ENCODE measurements at regions not wholly inside any gene's neighbourhood (a gene's known extent, or its start where the extent isn't known, plus 50 kb on each side); places are given as distances from the start of the nearest gene placed in this dataset.

DNA sequence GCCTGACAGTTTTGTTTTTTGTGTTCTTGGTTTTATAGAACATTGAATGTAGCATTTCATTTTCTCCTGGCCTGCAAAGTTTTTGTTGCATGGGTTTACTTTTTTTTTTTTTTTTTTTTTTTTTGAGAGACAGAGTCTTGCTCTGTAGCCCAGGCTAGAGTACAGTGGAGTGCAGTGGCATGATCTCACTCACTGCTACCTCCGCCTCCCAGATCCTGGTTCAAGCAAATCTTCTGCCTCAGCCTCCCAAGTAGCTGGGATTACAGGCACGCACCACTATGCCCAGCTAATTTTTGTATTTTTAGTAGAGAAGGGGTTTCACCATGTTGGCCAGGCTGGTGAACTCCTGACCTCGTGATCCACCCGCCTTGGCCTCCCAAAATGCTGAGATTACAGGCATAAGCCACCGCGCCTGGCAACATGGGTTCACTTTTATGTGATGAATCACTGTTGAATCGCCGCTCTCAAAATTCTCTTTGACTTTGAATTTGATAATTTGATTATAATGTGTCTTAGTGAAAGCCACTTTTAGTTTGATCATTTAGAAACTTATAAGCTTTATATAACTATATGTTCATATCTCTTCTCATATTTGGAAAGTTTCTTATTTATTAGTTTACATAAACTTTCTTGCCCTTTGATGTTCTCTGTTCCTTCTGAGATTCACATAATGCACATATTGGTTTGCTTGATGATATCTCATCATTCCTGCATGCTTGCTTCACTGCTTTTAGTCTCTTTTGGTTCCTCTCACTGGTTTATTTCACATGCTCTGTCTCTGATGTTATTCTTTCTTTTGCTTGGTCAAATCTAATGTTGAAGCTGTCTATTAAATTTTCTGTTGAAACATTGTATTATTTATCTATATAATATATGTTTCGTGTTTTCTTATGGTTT is 589.0 kb upstream of the CNTN5 start:
- no peaks in the 10 kb centered on the region for H4K20me1 ChIP-seq
- no peak for TF ChIP-seq Cebpa-rat (IDR thresholded peaks at IDR 0.05)
- H3K9me3 ChIP-seq, result peaks cover 6% of the 10 kb centered on the region
- no peaks in the 10 kb centered on the region for H3K36me3 ChIP-seq
- H3K27ac ChIP-seq, result no peak overlapping the region
- no peak overlapping the region for H3K9ac ChIP-seq
- H3K27me3 ChIP-seq, result no peaks in the 10 kb centered on the region
- no peak overlapping the region for H3K4me3 ChIP-seq
- H3K4me2 ChIP-seq, result no peak overlapping the region
- no peaks in the 10 kb centered on the region for H3K4me1 ChIP-seq

DNA sequence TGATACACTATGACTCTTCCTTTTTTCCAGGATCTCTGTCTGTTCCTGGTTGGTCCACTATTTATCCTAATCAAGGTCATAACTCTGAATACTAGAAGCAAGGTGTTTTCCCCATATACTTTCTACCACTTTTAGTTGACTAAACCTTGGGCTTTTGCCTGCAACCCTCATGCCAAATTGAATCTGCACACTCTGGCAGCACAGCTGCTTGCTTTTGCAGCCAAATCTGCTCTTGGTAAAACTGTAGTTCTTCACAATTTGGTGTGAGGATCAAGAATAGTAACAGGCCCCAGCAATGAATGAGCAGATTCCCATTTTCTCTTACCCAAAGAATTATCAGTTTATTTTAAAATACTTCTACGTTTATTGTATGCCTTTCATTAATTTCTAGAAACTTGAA is 586.5 kb upstream of the CNTN5 start:
- H3K4me2 ChIP-seq, result no peak overlapping the region
- H3K27ac ChIP-seq, result no peak overlapping the region
- H3K4me3 ChIP-seq, result no peak overlapping the region
- H3K27me3 ChIP-seq, result no peaks in the 10 kb centered on the region
- no peaks in the 10 kb centered on the region for H3K4me1 ChIP-seq
- no peak overlapping the region for H3K9ac ChIP-seq
- H4K20me1 ChIP-seq, result no peaks in the 10 kb centered on the region
- H3K36me3 ChIP-seq, result no peaks in the 10 kb centered on the region
- no peaks in the 10 kb centered on the region; the same call in 1 of the 2 replicates for H3K9me3 ChIP-seq
- no peak for TF ChIP-seq Cebpa-rat (IDR thresholded peaks at IDR 0.05)

DNA sequence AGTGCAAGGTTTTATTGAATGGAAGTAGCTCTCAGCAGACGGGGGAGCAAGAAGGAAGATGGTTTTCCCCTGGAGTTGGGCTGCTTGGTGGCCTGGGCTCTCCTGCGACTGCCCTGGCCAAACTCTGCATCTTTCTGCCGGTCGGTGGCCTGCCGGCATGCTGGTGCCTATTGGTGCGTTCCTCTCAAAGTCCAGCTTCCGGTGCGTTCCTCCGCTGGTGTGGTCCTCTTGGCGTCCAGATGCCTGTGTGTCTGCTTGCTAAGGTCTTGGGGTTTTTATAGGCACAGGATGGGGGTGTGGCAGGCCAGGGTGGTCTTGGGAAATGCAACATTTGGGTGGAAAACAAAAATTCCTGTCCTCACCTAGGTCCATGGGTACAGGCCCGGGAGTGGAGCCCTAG is 567.4 kb upstream of the CNTN5 start:
- H3K4me1 ChIP-seq, result no peaks in the 10 kb centered on the region
- no peak for TF ChIP-seq Cebpa-rat (IDR thresholded peaks at IDR 0.05)
- H3K4me2 ChIP-seq, result no peak overlapping the region
- no peaks in the 10 kb centered on the region for H4K20me1 ChIP-seq
- H3K27ac ChIP-seq, result no peak overlapping the region
- no peak overlapping the region for H3K4me3 ChIP-seq
- no peaks in the 10 kb centered on the region for H3K36me3 ChIP-seq
- H3K27me3 ChIP-seq, result no peaks in the 10 kb centered on the region
- no peaks in the 10 kb centered on the region for H3K9me3 ChIP-seq
- no peak overlapping the region for H3K9ac ChIP-seq

DNA sequence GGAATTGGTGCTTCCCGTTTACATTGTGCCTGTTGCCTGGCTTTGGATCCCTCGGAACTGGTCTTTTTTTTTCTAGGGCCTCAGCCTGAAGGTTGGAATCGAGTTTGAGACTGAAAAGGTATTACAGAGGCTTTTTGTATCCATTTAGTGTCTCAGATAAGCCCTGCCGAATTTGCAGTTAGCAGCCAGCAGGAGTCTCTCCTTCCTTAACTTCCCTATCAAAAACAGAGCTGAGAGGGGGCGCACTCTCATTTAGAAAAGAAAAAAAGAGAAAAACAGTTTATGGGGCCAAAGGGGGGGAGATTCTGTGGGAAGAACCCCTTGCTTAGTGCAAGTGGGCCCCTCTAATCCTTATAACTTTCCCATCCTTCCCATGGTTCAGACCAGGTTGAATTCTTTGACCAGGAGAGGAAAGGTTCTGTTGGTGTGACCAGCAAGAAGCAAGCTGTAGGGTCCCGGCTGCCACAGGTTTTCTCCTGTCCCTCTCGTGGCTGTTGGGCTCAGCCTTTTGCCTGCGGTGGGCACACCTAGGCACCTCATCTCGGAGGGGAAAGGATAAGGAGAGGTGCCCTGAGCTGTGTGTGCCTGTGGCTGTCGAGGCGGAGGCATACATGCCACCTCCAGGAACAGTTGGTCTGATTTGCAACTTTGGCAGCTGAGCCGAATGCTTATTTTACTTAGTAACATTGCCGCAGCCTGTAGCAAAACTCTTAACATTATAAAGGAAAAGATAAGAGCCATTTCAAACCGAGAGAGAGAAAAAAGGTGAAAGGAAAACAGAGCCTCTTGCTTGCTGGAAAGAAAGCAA is 565.0 kb upstream of the CNTN5 start:
- no peaks in the 10 kb centered on the region for H3K9me3 ChIP-seq
- no peak overlapping the region for H3K4me2 ChIP-seq
- TF ChIP-seq Cebpa-rat (IDR thresholded peaks at IDR 0.05), result no peak
- H3K27ac ChIP-seq, result no peak overlapping the region
- no peaks in the 10 kb centered on the region for H4K20me1 ChIP-seq
- H3K36me3 ChIP-seq, result no peaks in the 10 kb centered on the region
- no peaks in the 10 kb centered on the region for H3K4me1 ChIP-seq
- no peak overlapping the region for H3K9ac ChIP-seq
- H3K4me3 ChIP-seq, result no peak overlapping the region
- no peaks in the 10 kb centered on the region for H3K27me3 ChIP-seq

DNA sequence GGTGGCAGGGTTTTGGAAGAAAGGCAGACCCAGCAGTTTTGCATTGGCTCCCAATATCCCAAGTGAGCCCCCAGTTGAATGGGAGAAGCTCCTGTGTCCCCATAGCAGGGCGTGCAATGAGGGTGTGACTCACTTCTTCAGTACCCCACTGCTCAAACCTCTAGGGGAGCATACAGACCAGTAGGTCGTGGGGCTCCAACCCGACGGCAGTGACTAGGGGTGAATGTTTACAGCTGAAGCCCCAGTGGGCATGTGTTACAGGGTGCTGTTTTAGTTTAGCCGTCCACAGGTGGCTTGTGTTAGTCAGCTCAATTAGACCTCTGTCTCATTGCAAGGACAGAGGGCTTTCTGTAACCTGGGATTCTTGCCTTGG is 564.5 kb upstream of the CNTN5 start:
- Histone ChIP-seq H3K27ac (no peak overlapping the region), H3K36me3 (no peaks in the 10 kb centered on the region), H3K4me1 (no peaks in the 10 kb centered on the region), H3K9ac (no peak overlapping the region), H3K27me3 (no peaks in the 10 kb centered on the region), H3K4me3 (no peak overlapping the region), H3K9me3 (no peaks in the 10 kb centered on the region), H3K4me2 (no peak overlapping the region), H4K20me1 (no peaks in the 10 kb centered on the region)
- no peak for TF ChIP-seq Cebpa-rat (IDR thresholded peaks at IDR 0.05)

DNA sequence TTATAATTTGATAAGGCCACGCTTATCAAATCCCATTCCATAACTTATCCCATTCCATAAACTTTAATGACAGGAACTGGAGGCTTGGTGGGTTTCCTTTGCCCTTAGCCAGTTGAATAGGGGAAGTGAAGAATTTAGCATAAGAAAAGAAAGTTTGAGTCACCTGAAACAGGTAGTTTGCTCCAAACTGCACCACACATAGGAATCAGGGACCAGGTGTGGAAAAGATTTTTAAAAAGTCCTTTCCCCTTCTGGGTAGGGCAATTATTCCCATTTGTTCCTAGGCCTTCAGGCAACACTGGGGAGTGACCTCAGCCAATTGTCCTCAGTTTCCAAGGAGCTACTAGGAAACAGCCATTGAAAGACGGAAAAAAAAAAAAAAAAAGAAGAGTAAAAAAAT is 525.7 kb upstream of the CNTN5 start:
- Histone ChIP-seq H3K27ac (no peak overlapping the region), H3K4me3 (no peak overlapping the region), H3K4me2 (no peak overlapping the region), H3K9ac (no peak overlapping the region), H3K4me1 (no peaks in the 10 kb centered on the region), H4K20me1 (no peaks in the 10 kb centered on the region), H3K36me3 (no peaks in the 10 kb centered on the region), H3K9me3 (no peaks in the 10 kb centered on the region), H3K27me3 (no peaks in the 10 kb centered on the region)
- TF ChIP-seq Cebpa-rat (IDR thresholded peaks at IDR 0.05), result no peak

DNA sequence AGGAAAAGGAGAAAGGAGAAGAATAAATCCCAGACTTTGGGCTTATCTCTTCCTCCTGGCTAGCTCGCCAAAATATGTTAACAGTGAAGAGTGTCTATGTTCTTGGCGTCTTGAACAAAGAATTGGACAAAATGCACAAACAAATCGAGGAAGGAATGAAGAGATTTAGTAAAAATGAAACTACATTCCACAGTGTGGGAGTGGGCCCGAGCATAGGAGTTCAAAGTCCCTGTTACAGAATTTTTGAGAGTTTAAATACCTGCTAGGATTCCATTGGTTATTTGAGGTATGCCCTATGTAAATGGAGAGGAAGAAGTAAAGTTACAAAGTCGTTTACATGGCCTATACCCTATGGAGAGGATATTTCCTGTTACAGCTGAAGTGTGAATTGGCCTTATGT is 525.1 kb upstream of the CNTN5 start:
- Histone ChIP-seq H3K4me2 (no peak overlapping the region), H3K9me3 (no peaks in the 10 kb centered on the region), H4K20me1 (no peaks in the 10 kb centered on the region), H3K27ac (no peak overlapping the region), H3K4me1 (no peaks in the 10 kb centered on the region), H3K36me3 (no peaks in the 10 kb centered on the region), H3K27me3 (no peaks in the 10 kb centered on the region), H3K4me3 (no peak overlapping the region), H3K9ac (no peak overlapping the region)
- no peak for TF ChIP-seq Cebpa-rat (IDR thresholded peaks at IDR 0.05)

DNA sequence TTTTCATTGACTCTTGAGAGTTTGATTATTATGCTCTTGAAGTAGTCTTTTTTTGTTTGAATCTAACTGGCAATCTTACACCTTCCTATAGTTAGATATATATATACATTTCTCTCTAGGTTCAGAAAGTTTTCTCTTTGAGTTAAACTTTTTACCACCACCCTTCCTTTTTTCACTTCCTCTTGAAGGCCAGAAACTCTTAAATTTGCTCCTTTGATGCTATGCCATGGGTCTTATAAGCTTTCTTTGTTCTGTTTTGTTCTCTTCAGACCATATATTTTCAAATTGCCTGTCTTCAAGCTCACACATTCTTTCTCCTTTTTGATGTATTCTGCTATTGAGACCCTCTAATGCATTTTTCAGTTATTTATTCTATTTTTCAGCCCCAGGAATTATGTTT is 513.5 kb upstream of the CNTN5 start:
- no peak overlapping the region for H3K9ac ChIP-seq
- TF ChIP-seq Cebpa-rat (IDR thresholded peaks at IDR 0.05), result no peak
- no peaks in the 10 kb centered on the region for H3K36me3 ChIP-seq
- H4K20me1 ChIP-seq, result no peaks in the 10 kb centered on the region
- no peaks in the 10 kb centered on the region for H3K27me3 ChIP-seq
- no peak overlapping the region for H3K4me3 ChIP-seq
- H3K27ac ChIP-seq, result no peak overlapping the region
- no peaks in the 10 kb centered on the region for H3K9me3 ChIP-seq
- H3K4me2 ChIP-seq, result no peak overlapping the region
- H3K4me1 ChIP-seq, result no peaks in the 10 kb centered on the region

DNA sequence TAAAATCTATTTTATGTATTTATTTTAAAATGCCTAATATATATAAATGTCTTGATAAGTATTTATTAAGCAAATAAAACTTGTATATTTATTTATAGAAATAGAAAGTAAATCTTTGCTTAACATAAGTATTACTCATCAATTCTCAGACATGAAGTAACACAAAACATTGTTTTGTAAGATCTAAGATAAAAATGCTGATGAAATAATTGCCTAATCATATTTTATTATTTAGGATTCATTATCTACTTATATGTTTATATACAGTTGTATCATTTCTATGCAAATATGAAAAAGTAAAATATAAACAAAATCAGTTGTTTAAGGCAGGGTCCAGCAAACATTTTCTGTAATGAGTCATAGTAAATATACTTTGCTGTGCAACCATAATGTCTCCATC is 507.8 kb upstream of the CNTN5 start:
- H3K27me3 ChIP-seq, result no peaks in the 10 kb centered on the region
- no peak overlapping the region for H3K27ac ChIP-seq
- TF ChIP-seq Cebpa-rat (IDR thresholded peaks at IDR 0.05), result no peak
- no peak overlapping the region for H3K4me3 ChIP-seq
- no peaks in the 10 kb centered on the region for H3K4me1 ChIP-seq
- H3K36me3 ChIP-seq, result no peaks in the 10 kb centered on the region
- no peak overlapping the region for H3K9ac ChIP-seq
- no peaks in the 10 kb centered on the region for H3K9me3 ChIP-seq
- no peaks in the 10 kb centered on the region for H4K20me1 ChIP-seq
- H3K4me2 ChIP-seq, result no peak overlapping the region

DNA sequence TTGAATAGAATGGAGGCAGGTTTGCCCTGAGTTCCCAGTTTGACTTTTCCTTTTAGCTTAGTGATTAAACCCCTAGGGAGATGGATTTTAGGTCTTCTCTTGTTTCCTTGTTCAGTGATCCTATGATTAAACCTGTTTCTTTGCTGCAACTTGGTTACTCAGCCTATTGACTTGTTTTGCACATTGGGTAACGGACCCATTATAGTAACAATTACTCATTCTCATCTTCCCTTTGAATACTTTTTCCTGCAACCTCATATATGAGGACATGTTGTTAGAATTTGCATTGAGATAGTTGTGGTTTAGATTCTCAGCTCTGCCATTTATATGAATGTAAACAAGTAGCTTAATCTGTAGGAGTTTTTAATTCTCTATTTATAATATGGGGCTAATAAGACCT is 489.2 kb upstream of the CNTN5 start:
- Histone ChIP-seq H4K20me1 (no peaks in the 10 kb centered on the region), H3K4me3 (no peak overlapping the region), H3K4me2 (no peak overlapping the region), H3K27ac (no peak overlapping the region), H3K4me1 (no peaks in the 10 kb centered on the region), H3K9ac (no peak overlapping the region), H3K36me3 (no peaks in the 10 kb centered on the region), H3K27me3 (no peaks in the 10 kb centered on the region), H3K9me3 (no peaks in the 10 kb centered on the region)
- no peak for TF ChIP-seq Cebpa-rat (IDR thresholded peaks at IDR 0.05)

All from BLaER1 (cell line).